OCI-LY1 (cell line): ENCODE measurements at regions not wholly inside any gene's neighbourhood (a gene's known extent, or its start where the extent isn't known, plus 50 kb on each side); places are given as distances from the start of the nearest gene placed in this dataset.

Source experiments
- EZH2 ChIP-seq: fragments of 200-600 bp; sonication (generic), shearing (Covaris generic); IDR thresholded peaks from 2 replicates; pipeline ENCODE4 v1.8.0; 2017; ENCODE audit warnings: borderline replicate concordance, mixed run types, mild to moderate bottlenecking, antibody characterized with exemption, low read length, moderate library complexity, mixed read lengths
- TF ChIP-seq, protein P1 (sequence below): fragments of 200-600 bp; sonication (generic), shearing (Covaris generic); IDR thresholded peaks from 2 replicates; pipeline ENCODE4 v1.5.1; 2017; ENCODE audit warnings: mild to moderate bottlenecking, antibody characterized with exemption, low read length, moderate library complexity, mixed read lengths

DNA sequence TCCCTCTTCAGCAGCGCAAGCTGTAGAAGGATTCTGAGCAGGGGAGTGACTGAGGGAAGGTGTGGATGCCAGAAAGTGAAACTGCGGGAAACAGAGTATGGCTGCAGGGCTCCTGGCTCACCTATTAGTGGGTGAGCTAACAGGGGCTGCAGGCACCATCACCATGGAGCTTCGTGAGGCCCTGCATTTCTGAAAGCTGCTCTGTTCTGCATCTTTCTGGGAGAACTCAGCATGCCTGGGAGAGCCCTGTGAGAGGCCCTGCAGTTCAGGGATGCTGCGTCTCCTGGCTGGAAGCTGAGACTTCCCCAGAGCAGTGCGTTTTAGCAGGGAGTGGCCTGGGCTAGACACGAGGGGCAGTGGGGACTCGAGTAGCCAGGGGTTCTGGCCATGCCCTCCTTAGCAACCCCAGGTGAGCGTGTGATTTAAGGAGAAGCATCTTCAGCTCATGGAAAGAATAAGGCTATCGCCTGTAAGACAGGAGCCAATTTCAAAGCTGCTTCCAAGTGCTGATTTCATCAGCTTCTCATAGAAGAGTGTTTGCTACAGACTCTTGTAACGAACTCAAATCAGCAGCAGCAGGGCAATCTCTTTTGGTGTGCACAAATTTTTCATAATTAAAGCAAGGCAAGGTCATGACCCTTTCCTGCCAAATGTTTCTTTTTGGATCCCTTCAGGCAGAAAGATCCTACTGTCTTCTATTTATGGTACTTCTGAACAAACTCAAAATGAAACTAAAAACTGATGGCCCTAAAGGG, 293.6 kb upstream of the ZNF32 start:
- TF ChIP-seq, protein P1, sequence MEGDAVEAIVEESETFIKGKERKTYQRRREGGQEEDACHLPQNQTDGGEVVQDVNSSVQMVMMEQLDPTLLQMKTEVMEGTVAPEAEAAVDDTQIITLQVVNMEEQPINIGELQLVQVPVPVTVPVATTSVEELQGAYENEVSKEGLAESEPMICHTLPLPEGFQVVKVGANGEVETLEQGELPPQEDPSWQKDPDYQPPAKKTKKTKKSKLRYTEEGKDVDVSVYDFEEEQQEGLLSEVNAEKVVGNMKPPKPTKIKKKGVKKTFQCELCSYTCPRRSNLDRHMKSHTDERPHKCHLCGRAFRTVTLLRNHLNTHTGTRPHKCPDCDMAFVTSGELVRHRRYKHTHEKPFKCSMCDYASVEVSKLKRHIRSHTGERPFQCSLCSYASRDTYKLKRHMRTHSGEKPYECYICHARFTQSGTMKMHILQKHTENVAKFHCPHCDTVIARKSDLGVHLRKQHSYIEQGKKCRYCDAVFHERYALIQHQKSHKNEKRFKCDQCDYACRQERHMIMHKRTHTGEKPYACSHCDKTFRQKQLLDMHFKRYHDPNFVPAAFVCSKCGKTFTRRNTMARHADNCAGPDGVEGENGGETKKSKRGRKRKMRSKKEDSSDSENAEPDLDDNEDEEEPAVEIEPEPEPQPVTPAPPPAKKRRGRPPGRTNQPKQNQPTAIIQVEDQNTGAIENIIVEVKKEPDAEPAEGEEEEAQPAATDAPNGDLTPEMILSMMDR, result no peak
- TF ChIP-seq EZH2, result no peak
